SK-N-DZ (cell line): ENCODE measurements at regions not wholly inside any gene's neighbourhood (a gene's known extent, or its start where the extent isn't known, plus 50 kb on each side); places are given as distances from the start of the nearest gene placed in this dataset.

Experiments used
- DNase-seq: peaks from one replicate; pipeline ENCODE4 v3.0.0-alpha.2; 2015; ENCODE audit warnings: low spot score

DNA sequence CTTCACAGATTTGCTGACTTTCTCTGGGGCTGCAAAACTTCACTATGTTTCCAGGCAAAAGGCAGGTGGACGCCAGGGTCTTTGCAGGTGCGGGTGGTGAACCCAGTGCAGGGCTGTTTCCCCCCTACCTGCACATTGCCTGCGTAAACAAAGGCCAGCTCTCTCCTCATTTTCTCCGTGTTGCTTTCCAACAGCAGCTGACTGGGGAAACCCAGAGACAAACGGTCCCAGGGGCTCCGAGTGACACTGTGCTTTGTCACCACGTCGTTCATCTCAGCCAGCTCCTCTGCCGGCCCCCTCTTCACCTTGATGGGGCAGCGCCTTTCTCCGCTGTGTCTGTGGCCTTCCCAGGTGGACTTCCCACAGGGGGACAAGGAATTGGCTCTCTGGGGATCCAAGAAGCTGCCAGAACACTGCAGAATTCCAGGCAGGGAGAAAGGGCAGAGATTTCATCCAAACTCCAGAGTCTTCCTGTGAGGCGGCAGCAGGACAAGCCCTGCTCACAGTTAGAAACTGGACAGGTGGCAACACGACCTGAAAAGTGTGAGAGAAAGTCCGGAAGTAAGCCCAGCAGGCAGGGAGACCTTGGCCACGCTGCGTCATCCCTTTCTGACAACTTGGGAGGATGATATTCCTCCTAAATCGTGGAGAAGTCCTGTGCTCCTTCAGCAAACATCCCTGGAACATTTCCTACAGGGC is 1493.7 kb downstream of the TBC1D22A start:
- DNase-seq: no peak

DNA sequence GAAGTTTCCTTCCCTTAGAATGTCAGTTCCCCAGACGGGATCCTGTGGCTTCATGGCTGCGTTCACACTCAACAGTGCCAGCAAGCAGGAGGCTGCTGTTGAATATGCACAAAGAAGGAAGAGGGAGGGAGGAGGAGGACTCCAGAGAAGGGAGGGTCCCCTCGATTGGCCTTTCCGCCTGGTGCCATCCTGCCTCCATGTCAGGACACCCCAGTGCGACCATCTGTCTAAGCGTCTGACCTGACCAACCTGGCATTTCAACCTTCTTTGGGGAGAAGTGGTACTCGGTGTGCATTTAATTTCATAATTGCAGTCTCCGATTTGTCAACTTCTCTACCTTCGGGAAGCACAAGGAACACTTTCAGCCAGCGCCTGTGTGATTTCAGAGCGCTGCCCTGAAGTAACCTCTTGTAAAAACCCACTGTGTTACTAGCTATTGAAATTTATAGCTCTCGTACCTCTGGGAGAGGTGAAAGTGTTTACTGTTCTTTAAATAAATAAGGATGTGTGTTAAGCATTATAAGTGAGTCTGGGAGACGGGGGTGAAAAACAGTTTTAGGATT is 1491.9 kb downstream of the TBC1D22A start:
- DNase-seq: no peak

DNA sequence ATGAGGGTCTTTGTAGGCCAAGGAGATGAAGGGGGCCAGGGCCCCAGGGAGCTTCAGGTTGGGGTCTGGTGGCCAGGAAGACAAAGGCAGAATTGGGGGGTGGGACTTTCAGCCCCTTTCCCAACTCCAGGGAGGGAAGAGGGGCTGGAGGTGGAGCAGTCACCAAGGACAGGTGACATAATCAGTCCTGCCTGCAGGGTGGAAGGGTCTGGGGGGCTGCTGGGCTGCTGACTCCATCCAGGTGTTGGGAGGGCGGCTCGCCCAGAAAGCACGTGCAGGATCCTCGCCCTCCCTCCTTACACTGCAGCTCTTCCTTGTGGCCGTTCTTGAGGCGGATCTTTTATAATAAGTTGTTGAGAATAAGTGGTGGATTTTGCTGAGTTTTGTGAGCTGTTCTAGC is 1491.1 kb downstream of the TBC1D22A start:
- no peak for DNase-seq

GRCh38 chr22:48253136-48253535 is 1490.7 kb downstream of the TBC1D22A start:
- no peak for DNase-seq

DNA sequence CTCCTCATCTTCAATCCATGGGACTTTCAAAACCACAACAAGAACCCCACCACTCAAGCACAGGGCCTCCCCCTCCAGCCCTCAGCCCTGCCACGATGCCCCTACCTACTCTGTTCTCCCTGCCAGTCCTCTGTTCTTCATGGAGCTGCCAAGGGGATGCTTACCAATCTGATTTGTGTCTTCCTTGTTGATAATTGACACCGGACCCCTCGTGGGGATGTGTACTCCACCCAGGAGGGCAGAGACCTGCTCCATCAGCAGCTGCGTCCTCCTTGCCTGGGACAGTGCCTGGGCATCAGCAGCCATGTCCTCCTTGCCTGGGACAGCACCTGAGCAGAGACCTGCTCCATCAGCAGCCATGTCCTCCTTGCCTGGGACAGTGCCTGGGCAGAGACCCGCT is 1489.2 kb downstream of the TBC1D22A start:
- DNase-seq: no peak

DNA sequence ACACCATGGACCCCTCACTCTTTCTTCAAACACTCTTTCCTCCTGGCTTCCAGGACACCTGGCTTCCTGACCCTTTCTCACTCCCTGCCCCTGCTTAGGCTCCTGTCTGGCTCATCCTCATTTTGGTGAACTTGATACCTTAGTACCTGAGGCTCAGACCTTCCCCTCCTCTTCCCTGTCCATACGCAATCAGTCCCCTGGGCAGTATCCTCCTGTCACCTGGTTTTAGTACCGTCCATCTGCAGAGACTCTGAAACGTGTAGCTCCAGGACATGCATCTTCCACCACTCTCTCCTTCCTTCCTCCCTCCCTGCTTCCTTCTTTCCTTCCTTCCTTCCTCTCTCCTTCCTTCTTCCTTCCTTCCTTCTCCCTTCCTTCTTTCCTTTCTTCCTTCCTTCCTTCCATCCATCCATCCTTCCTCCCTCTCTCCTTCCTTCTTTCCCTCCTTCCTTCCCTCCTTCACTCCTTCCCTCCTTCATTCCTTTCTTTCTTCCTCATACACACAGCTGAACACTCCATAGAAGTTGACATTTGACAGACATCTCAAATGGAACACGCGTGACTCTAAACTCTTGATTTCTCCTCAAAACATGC is 1488.6 kb downstream of the TBC1D22A start:
- DNase-seq: no peak

DNA sequence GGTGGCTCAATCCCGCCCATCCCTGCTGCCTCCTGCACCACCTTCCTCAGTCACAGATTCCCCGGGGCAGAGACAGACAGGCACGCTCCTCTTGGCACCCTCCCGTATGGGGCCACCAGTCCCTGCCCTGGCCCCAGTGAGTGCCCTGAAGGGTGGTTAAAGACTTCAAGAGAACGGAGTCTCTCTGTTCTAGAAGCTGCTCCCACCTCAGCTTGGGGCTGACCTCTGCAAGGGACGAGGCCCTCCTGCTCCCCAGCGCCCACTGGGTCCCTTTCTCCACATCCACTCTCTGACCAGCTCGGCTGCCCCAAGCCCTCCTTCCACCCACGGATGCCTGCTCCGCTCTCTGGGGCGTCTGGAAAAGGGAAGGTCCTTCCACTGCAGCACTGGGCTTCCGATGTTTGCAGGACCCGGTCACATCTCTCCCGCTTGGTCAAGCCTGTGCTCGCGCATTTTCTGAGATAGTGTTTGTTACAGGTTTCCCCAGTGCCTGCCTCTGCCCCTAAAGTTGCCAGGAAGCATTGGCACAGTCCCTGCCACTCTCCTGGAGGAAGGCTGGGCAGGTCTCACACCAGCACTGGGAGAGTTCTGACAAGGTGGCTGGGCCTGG is 1487.9 kb downstream of the TBC1D22A start:
- DNase-seq: no peak

- no peak for DNase-seq
Measured at GRCh38 chr22:48249713-48250268, 1487.3 kb downstream of the TBC1D22A start.

DNA sequence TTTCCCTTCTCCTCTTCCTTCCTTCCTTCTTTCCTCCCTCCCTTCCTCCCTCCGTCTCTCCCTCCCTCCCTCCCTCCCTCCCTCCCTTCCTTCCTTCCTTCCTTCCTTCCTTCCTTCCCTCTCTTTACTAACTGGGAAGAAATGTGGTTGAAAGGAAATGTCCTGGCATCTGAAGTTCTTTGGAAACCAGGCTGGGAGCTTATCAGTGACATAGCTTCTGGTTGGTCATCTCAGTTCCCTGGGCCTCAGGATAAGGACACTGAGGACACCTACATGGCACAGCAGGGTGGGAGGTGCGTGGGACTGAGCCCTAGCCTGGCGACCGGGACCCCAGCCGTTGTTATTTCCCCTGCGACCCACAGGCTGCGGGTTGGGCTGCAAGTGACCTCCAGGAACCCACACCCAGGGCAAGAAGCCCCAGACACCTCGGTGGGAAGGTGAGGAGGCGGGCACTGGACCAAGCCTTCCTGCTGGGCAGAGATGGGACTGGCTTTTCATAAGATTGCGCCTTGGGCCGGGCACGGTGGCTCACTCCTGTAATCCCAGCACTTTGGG is 1486.5 kb downstream of the TBC1D22A start:
- no peak for DNase-seq

DNA sequence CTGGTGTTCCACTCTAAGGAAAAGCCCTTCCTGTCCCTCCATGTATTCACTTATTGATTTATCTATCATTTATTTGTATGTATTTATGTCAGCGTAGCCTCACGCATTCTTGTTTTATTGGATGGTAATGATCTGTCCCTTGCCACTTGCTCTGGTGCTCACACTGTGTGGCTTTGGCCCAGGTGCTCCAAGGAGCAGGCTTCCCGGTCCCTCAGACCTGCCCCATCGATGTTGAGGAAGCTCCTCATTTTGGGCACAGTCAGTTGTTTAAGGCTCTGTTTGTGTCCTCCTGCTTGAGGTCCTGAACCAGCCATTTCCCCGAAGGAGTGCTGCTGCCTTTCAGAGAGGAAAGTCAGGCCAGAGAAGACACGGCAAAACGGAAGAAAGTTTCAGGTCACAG is 1485.4 kb downstream of the TBC1D22A start:
- DNase-seq: no peak

DNA sequence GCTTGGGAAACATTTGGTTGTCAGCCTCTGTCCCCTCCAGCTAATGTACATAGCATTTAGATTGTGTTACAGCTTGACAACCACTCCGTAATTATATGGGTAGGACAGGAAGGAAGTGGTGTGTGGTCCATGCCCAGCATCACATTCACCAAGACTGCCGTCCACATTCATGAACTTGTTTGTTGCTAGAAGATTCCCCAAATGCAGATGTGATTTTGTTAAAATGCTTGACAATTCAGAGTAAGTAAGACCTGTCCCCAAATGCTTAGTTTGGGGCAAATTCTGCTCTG is 1482.7 kb downstream of the TBC1D22A start:
- no peak for DNase-seq

- DNase-seq: no peak
Measured at GRCh38 chr22:48244388-48245195, 1482.1 kb downstream of the TBC1D22A start.

- no peak for DNase-seq
Measured at GRCh38 chr22:48242461-48242864, 1480.0 kb downstream of the TBC1D22A start.

- DNase-seq: no peak
Measured at GRCh38 chr22:48241658-48242057, 1479.2 kb downstream of the TBC1D22A start.

- DNase-seq: no peak
Measured at GRCh38 chr22:48240935-48241230, 1478.4 kb downstream of the TBC1D22A start.

DNA sequence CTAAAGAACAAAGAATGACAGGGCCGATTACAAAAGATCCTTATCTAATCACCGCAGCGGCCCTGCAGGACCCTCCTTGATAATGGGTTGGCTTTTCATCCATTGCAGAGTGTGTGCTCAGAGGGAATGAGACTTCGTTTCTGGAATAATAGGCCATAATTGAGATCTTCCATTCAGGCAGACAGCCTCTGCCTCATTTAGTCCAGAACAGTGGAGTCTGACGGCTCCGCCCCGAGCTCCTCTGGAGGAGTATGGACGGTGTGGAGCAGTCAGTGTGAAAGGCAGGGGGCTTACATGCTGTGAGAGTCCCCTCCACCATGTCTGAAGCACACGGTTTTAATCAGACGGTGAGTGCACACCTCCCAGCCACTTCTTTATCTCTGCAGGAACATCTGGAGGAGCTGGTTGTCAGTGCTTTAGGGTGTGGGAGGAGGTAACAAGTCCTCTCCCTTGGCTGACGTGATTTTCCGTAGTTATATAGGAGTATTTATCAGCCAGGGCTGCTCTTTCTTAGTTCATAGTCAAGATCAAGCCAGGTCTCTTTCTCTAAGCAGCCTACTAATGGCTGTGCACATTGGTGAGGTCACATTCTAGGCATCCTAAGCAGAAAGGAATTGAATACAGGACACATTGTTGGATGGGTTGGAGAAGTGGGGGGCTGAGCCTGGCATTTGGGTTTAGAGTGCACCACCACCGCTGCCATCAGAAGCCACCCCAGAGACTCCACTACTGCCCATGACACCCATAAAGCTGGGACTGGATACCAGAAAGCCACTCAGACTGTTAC is 1477.9 kb downstream of the TBC1D22A start:
- peak; percentile 21 for DNase-seq

DNA sequence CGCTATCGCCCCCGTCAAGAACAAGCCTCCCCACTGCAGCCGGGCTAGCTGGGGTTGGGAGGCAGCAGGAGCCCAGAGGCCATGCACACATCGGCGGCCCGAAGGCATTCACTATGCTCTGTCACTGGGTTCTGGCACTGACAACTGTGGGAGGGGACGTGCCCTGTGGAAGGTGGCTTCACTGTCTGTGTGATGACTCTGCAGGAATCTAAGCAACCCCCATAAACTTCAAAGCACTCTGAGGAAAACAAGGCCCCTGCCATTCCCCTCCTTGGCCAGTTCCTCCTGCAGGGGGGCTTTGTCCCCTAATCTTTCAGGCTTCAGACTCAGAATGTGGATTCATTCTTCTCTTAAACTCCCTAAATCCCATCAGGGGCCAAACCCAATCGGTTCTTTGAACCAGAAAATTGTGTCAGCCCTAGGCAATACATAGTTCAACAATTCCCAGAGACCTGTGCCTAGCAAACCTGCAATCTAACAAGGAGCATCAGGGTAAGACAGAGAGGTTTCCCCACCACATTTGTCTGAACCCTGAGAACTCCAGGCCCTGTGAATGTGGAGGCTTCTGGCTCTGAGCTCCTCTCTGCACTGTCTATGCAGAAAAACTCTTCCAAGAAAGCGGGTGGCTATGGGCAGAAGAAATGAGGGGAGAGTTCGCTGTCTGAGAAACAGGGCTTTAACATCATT is 1477.2 kb downstream of the TBC1D22A start:
- DNase-seq: no peak

GRCh38 chr22:48238966-48239365 is 1476.5 kb downstream of the TBC1D22A start:
- DNase-seq: no peak

GRCh38 chr22:48238284-48238915 is 1476.0 kb downstream of the TBC1D22A start:
- DNase-seq: no peak
